ENCODE measurements at regions not wholly inside any gene's neighbourhood (a gene's known extent, or its start where the extent isn't known, plus 50 kb on each side); places are given as distances from the start of the nearest gene placed in this dataset.

DNA sequence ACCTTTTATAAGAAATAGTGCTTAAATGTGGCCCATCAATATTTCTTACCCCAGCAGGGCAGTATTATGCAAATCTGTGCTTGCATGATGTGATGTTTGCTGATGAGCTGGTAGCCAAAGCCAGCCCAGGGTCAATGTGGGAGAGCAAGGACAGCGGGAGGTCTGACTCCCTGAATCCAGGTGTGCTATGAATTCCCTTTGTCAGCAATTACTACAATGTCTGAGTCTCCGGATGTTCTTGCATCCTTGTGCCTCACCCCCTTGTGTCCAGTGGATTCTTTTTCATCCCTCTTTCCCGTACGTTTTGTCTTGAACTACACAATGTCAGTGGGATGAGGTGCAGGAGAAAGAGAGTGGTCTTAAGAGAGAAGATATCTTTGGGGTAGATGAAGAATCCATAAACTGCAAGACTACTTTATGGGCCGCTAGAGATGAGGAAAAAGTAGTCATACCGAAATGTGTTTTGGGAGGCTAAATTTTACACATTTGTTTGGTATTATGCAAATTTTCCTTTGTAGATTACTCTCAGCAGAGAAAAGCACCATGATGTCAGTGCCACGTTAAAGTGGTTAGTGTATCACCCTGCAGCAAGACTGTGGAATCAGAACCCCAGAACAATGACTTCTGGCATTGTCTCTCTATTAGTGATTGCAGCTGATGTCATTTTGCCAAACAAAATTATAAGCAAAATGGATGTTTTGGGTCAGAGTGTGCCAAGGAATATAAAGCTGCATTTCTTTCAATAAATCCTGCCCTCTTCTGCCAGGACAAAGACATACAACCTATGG, 53.5 kb upstream of the TSHZ3 start:
- DNase-seq, result no peak

DNA sequence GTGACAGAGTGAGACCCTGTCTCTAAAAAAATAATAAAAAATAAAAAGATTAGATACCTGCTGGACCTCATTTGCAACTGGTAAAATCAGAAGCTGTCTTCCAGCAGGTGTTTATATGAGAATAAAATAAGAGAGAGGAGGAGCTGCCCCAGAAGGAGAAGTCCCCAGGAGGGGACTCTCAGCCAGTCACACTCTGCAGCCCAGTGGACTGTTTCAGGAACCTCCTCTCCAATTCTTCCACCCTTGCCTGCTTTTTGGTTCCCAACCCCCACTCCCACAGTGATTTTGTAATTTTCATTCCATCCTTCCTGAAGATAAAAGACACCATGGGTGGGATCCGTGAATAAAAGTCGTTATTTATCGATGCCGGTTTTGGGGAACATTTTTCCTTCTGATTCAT, 56.9 kb upstream of the TSHZ3 start:
- no peak for DNase-seq

GRCh38 chr19:31408460-31409124, 59.4 kb upstream of the TSHZ3 start:
- peak; percentile 2 to 65 (median 41) for DNase-seq

GRCh38 chr19:31413353-31413752, 64.1 kb upstream of the TSHZ3 start:
- DNase-seq, result no peak

DNA sequence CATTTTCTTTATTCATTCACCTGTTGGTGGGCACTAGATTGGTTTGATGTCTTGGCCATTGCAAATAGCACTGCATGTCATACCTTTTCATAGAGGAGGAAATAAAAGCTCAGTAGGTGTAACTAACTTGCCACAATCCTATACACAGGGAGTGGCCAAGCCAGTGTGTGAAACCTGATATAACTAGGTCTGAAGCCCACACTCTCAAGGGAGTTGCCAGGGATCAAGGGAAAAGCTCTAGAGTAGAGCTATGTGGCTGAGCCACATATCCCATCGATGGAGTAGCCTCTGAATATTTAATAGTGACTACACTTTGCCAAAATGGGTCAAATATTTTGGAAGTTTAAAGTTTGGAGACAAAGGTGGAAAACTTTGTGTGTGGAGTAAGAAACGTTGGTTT, 66.1 kb upstream of the TSHZ3 start:
- DNase-seq, result no peak

DNA sequence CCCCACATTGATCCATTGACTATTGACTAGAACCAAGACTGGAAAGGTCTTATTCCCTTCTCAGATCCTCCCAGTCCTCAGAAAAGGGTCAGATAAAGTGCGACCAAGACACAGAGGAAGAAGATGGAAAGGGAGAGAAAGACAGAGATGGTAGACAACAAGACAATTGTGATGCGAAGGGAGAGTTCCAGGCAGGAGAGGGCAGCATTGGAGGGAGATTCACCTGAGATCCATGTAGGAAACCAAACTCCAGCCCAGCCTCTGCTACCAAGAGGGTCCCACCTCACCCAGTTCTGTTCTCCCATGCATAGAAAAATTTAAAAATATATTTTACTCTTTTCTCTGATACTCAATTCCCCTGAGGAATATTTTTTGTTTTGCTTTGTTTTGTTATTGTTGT, 67.3 kb upstream of the TSHZ3 start:
- no peak for DNase-seq

GRCh38 chr19:31418055-31418454, 68.8 kb upstream of the TSHZ3 start:
- DNase-seq, result no peak

- DNase-seq, result no peak
These were observed 69.6 kb upstream of the TSHZ3 start for GRCh38 chr19:31418692-31419430.

- DNase-seq, result no peak
These were observed 70.7 kb upstream of the TSHZ3 start for GRCh38 chr19:31419871-31420445.

- DNase-seq, result no peak
These were observed 71.8 kb upstream of the TSHZ3 start for GRCh38 chr19:31421082-31421481.

DNA sequence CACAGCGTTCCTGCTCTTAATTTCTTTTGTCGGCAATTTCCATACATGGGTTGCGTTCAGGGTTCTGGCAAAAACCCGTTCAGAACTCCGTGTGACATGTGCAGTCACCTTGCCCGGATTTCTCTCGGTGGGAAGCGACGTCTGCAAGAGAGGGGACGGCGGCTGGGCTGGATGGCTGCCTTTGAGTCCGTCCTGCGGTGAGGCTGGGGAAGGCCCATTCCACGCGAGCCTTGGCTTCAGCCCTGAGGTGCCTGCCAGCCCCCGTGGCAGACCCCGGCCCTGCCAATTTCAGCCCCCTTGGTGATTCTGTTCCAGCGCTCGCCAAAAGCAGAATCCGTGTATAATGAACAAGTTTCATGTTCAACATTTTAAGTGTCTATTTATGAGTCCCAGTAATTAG, 72.6 kb upstream of the TSHZ3 start:
- no peak for DNase-seq

- no peak for DNase-seq
These were observed 74.7 kb upstream of the TSHZ3 start for GRCh38 chr19:31423896-31424295.

GRCh38 chr19:31424861-31425620, 75.8 kb upstream of the TSHZ3 start:
- peak in 1 of 3 donors; percentile 22 for DNase-seq

DNA sequence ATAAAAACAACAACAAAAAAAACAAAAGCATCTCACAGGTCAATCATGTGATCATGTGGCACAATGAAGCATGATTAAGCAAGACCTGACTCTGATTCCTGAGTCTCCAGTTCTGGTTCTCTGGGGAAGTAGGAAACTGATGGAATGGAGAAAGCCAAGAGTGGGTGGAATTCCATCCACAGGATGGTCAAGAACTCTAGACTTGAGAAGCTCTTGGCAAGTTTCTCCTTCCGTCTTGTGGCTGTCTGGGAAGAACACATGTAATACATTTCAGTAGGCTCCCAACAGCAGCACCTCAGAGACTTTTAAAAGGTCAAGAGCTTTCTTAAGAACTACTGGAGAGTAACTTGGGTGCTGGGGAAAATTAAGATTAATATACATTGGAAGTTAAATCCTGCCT, 78.6 kb upstream of the TSHZ3 start:
- no peak for DNase-seq

- no peak for DNase-seq
These were observed 81.1 kb upstream of the TSHZ3 start for GRCh38 chr19:31430381-31430780.

DNA sequence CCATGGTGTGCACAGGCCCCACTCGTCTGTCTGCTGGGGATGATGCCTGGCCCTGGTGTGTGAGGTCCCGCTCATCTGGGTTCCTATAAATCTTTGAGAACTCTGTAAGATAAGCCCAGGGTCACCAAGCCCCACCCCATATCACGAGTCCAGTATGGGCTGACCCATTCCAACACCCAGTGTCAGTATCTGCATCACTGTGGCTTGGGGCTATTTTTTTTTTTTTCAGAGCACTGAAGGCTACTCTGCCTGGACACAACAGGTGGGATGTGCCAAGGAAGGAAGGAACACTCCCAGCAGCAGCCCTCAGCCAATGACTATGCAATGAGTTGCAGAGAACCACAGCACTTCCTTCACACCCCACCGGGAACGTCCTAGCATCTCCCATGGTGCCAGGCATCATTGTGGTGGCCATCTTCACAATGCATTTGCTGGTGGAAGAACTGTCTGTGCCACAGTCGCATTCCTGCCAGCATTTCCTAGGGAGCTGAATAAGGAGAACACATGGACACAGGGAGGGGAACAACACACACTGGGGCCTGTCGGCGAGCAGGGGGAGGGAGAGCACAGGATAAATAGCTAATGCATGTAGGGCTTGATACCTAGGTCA, 83.1 kb upstream of the TSHZ3 start:
- no peak for DNase-seq

GRCh38 chr19:31436121-31436776, 87.0 kb upstream of the TSHZ3 start:
- DNase-seq, result no peak

GRCh38 chr19:31438401-31439269, 89.4 kb upstream of the TSHZ3 start:
- no peak for DNase-seq

GRCh38 chr19:31439270-31439573, 90.0 kb upstream of the TSHZ3 start:
- no peak for DNase-seq

GRCh38 chr19:31444931-31445330, 95.7 kb upstream of the TSHZ3 start:
- DNase-seq, result peak; percentile 14 to 37 (median 19)

Data from muscle of back (tissue), 3 donors.